Osteoblast (primary cell): ENCODE measurements at regions not wholly inside any gene's neighbourhood (a gene's known extent, or its start where the extent isn't known, plus 50 kb on each side); places are given as distances from the start of the nearest gene placed in this dataset.

Experiments
- DNase-seq: peaks from one replicate; pipeline ENCODE4 v3.0.0; 2011; ENCODE audit warnings: low spot score, mixed read lengths; ENCODE audit not compliant: insufficient read length; ENCODE audit errors: missing footprints
- H2AFZ ChIP-seq: 2 replicates; pipeline ENCODE4 v1.6.0; 2011; ENCODE audit warnings: mild to moderate bottlenecking, low read length
- H3K27ac ChIP-seq: 2 replicates; pipeline ENCODE4 v1.5.1; 2011; ENCODE audit warnings: mild to moderate bottlenecking, low read depth, low read length, moderate library complexity
- H3K27me3 ChIP-seq: 2 replicates; pipeline ENCODE4 v1.6.0; 2012; ENCODE audit warnings: mild to moderate bottlenecking, control low read depth, inconsistent platforms, low read length, moderate library complexity; ENCODE audit not compliant: insufficient read depth
- H3K36me3 ChIP-seq: 2 replicates; pipeline ENCODE4 v1.5.1; 2011; ENCODE audit warnings: mild to moderate bottlenecking, low read length, control low read depth, moderate library complexity; ENCODE audit not compliant: insufficient read depth
- H3K4me1 ChIP-seq: 2 replicates; pipeline ENCODE4 v1.5.1; 2011; ENCODE audit warnings: mild to moderate bottlenecking, low read length, control low read depth, moderate library complexity; ENCODE audit not compliant: insufficient read depth
- H3K4me2 ChIP-seq: 2 replicates; pipeline ENCODE4 v1.6.0; 2011; ENCODE audit warnings: mild to moderate bottlenecking, low read length; ENCODE audit not compliant: insufficient read depth
- H3K4me3 ChIP-seq: fragments of 200-600 bp; sonication (generic); 3 replicates; pipeline ENCODE4 v1.5.1; 2012; ENCODE audit warnings: mild to moderate bottlenecking, low read length, inconsistent platforms; ENCODE audit not compliant: insufficient read depth
- H3K79me2 ChIP-seq: 2 replicates; pipeline ENCODE4 v1.6.0; 2012; ENCODE audit warnings: mild to moderate bottlenecking, low read length, control low read depth, inconsistent platforms; ENCODE audit not compliant: insufficient read depth
- H3K9me3 ChIP-seq: 2 replicates; pipeline ENCODE4 v1.5.1; 2011; ENCODE audit warnings: low read depth, low read length, control low read depth
- H4K20me1 ChIP-seq: 2 replicates; pipeline ENCODE4 v1.6.0; 2012; ENCODE audit warnings: mild to moderate bottlenecking, low read length, control low read depth; ENCODE audit not compliant: insufficient read depth
- CTCF ChIP-seq: IDR thresholded peaks from 2 replicates; pipeline ENCODE4 v1.5.1; 2011; ENCODE audit warnings: mild to moderate bottlenecking, low read depth, low read length, moderate library complexity; ENCODE audit errors: extremely low read depth

- no peak overlapping the region for H3K27ac ChIP-seq
- no peak for TF ChIP-seq CTCF
- no peak for DNase-seq
- H3K4me2 ChIP-seq = no peak overlapping the region
- no peak overlapping the region for H2AFZ ChIP-seq
- H4K20me1 ChIP-seq = no peaks in the 10 kb centered on the region
- no peaks in the 10 kb centered on the region for H3K9me3 ChIP-seq
- no peaks in the 10 kb centered on the region for H3K4me1 ChIP-seq
- H3K4me3 ChIP-seq = no peak overlapping the region
- no peaks in the 10 kb centered on the region for H3K36me3 ChIP-seq
- H3K27me3 ChIP-seq = no peaks in the 10 kb centered on the region
- no peaks in the 10 kb centered on the region for H3K79me2 ChIP-seq
Measured at GRCh38 chr1:38303843-38304242, 257.2 kb upstream of the POU3F1 start.

DNA sequence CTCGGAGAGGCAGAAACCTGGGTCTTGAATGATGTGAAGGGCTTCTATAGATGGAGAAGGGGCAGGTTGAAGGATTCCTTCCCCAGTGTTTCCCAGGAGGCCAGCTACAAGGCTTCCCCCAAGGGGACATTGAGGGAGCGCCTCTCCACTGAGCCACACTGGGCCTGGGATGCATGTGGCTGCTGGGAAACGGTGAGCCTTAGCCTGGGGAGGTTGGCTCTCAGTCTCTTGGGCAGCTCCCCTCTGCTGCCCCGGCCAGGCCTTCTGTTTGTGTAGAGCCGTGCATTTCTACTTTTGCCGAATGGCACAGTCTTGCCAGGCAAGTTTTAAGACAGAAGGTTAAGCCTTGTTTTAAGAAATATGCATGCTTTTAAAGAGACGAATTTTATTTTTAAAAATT lies 254.4 kb upstream of the POU3F1 start:
- Histone ChIP-seq H3K4me1 (no peaks in the 10 kb centered on the region), H3K4me2 (no peak overlapping the region), H3K4me3 (no peak overlapping the region), H3K9me3 (no peaks in the 10 kb centered on the region), H3K36me3 (no peaks in the 10 kb centered on the region), H3K27ac (no peak overlapping the region), H3K79me2 (no peaks in the 10 kb centered on the region), H2AFZ (no peak overlapping the region), H4K20me1 (no peaks in the 10 kb centered on the region), H3K27me3 (peaks cover 1% of the 10 kb centered on the region)
- no peak for TF ChIP-seq CTCF
- no peak for DNase-seq

- no peaks in the 10 kb centered on the region for H3K4me1 ChIP-seq
- no peak overlapping the region for H2AFZ ChIP-seq
- H3K79me2 ChIP-seq = no peaks in the 10 kb centered on the region
- H3K27ac ChIP-seq = no peak overlapping the region
- H4K20me1 ChIP-seq = no peaks in the 10 kb centered on the region
- no peaks in the 10 kb centered on the region for H3K36me3 ChIP-seq
- H3K4me3 ChIP-seq = no peak overlapping the region
- TF ChIP-seq CTCF = no peak
- no peak overlapping the region for H3K4me2 ChIP-seq
- H3K9me3 ChIP-seq = no peaks in the 10 kb centered on the region
- no peak for DNase-seq
- peaks cover 2% of the 10 kb centered on the region for H3K27me3 ChIP-seq
Measured at GRCh38 chr1:38300616-38301015, 254.0 kb upstream of the POU3F1 start.

DNA sequence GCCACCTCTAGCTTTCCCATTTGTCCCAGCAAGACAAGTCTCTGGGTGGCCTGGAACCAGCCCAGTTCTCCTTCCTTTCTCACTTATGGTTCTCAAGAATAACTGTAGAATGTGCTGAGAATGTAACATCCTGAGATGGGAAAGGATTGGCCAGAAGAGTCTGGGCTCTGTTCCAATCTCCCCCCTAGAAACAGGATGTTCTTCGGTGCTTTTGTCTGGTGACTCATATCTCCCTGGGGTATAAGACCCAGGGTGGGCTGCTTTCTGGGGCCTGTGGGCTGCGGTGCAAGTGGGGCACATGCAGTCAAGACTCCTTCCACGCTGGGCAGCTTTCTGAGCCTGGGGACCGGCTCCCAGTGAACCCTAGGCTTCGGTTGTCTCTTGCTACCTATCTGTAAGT lies 251.2 kb upstream of the POU3F1 start:
- H3K4me1 ChIP-seq = no peaks in the 10 kb centered on the region
- no peaks in the 10 kb centered on the region for H3K9me3 ChIP-seq
- H3K27me3 ChIP-seq = peaks cover 2% of the 10 kb centered on the region
- no peaks in the 10 kb centered on the region for H3K36me3 ChIP-seq
- no peak overlapping the region for H3K4me2 ChIP-seq
- no peak for DNase-seq
- H2AFZ ChIP-seq = no peak overlapping the region
- no peaks in the 10 kb centered on the region for H3K79me2 ChIP-seq
- H3K4me3 ChIP-seq = no peak overlapping the region
- TF ChIP-seq CTCF = no peak
- H3K27ac ChIP-seq = no peak overlapping the region
- H4K20me1 ChIP-seq = no peaks in the 10 kb centered on the region
